IMR-90 (cell line): ENCODE measurements at regions not wholly inside any gene's neighbourhood (a gene's known extent, or its start where the extent isn't known, plus 50 kb on each side); places are given as distances from the start of the nearest gene placed in this dataset.

ENCODE experiments used
- ATAC-seq: fragments of 200-7000 bp; cut with Tn5 transposase; 2 replicates; pipeline ENCODE4 v1.9.1; 2020; ENCODE audit warnings: low read depth, mild to moderate bottlenecking, moderate library complexity
- BruUV-seq: library from RNA; stranded (reverse); fragments of 400-500 nt; replicated peaks from 2 replicates; lab custom pipeline; 2021; lab: Mats Ljungman, UMichigan
- CTCF ChIA-PET: fragments of 300-600 bp; formaldehyde crosslinking; extraction: SDS; loops from one replicate; lab custom pipeline; 2021; ENCODE audit warnings: antibody characterized with exemption; lab: Yijun Ruan, JAX
- POLR2A ChIA-PET: fragments of 300-600 bp; sonication (Branson Sonifier 250); formaldehyde crosslinking; loops from one replicate; lab custom pipeline; 2022; ENCODE audit warnings: antibody characterized with exemption; ENCODE audit not compliant: unreplicated experiment; lab: Charles Lee
- DNase-seq: peaks from one replicate; pipeline ENCODE4 v3.0.0; 2013
- H2AFZ ChIP-seq: replicated peaks from 2 replicates; pipeline ENCODE3; 2013; ENCODE audit warnings: low read length, mild to moderate bottlenecking; ENCODE audit not compliant: poor library complexity
- H2AK5ac ChIP-seq: 2 replicates; pipeline ENCODE4 v1.6.1; 2013; ENCODE audit warnings: low read depth, low read length, inconsistent platforms
- H2AK9ac ChIP-seq: replicated peaks from 2 replicates; pipeline ENCODE3; 2013; ENCODE audit warnings: mild to moderate bottlenecking, low read depth, low read length, moderate library complexity; ENCODE audit not compliant: poor library complexity
- H2BK120ac ChIP-seq: 2 replicates; pipeline ENCODE4 v1.6.1; 2013; ENCODE audit warnings: low read depth, low read length, inconsistent platforms
- H2BK15ac ChIP-seq: 3 replicates; pipeline ENCODE4 v1.6.1; 2013; ENCODE audit warnings: low read depth, low read length, inconsistent platforms
- H2BK20ac ChIP-seq: 2 replicates; pipeline ENCODE4 v1.6.1; 2013; ENCODE audit warnings: low read depth, mild to moderate bottlenecking, inconsistent platforms, low read length, moderate library complexity
- H2BK5ac ChIP-seq: 2 replicates; pipeline ENCODE4 v1.6.1; 2013; ENCODE audit warnings: mild to moderate bottlenecking, low read depth, low read length, inconsistent platforms; ENCODE audit not compliant: poor library complexity, severe bottlenecking
- H3K14ac ChIP-seq: replicated peaks from 2 replicates; pipeline ENCODE4 v1.6.1; 2013; ENCODE audit warnings: low read depth, low read length, inconsistent platforms
- H3K18ac ChIP-seq: 2 replicates; pipeline ENCODE4 v1.6.1; 2013; ENCODE audit warnings: low read depth, low read length, control low read depth
- H3K23ac ChIP-seq: 2 replicates; pipeline ENCODE4 v1.6.1; 2013; ENCODE audit warnings: low read depth, low read length, inconsistent platforms
- H3K27ac ChIP-seq: 2 replicates; pipeline ENCODE4 v1.5.1; 2013; ENCODE audit warnings: mild to moderate bottlenecking, control low read depth, low read length; ENCODE audit not compliant: insufficient read depth
- H3K27me3 ChIP-seq: 2 replicates; pipeline ENCODE4 v1.6.1; 2013; ENCODE audit warnings: low read length; ENCODE audit not compliant: control insufficient read depth, insufficient read depth
- H3K36me3 ChIP-seq: 2 replicates; pipeline ENCODE4 v1.6.1; 2013; ENCODE audit warnings: low read length, mixed read lengths; ENCODE audit not compliant: control insufficient read depth, insufficient read depth
- H3K4ac ChIP-seq: 2 replicates; pipeline ENCODE4 v1.6.1; 2013; ENCODE audit warnings: low read depth, low read length, inconsistent platforms
- H3K4me1 ChIP-seq: 2 replicates; pipeline ENCODE4 v1.6.1; 2013; ENCODE audit warnings: low read length, mixed read lengths; ENCODE audit not compliant: control insufficient read depth, insufficient read depth
- H3K4me2 ChIP-seq: 2 replicates; pipeline ENCODE4 v1.6.1; 2013; ENCODE audit warnings: low read depth, mild to moderate bottlenecking, control low read depth, low read length, moderate library complexity
- H3K4me3 ChIP-seq: 2 replicates; pipeline ENCODE4 v1.5.1; 2013; ENCODE audit warnings: low read depth, mild to moderate bottlenecking, control low read depth, low read length, moderate library complexity; ENCODE audit not compliant: insufficient read depth
- H3K56ac ChIP-seq: 2 replicates; pipeline ENCODE4 v1.6.1; 2013; ENCODE audit warnings: low read length, inconsistent platforms; ENCODE audit not compliant: insufficient read depth; ENCODE audit errors: extremely low read depth
- H3K79me1 ChIP-seq, 2 experiments: 2 replicates each; pipeline ENCODE4 v1.6.1; 2013; ENCODE audit warnings: low read length in 2 of 2, inconsistent platforms in 1 of 2, low read depth in 1 of 2
- H3K9ac ChIP-seq: 2 replicates; pipeline ENCODE4 v1.6.1; 2013; ENCODE audit warnings: low read depth, low read length, control low read depth
- H3K9me1 ChIP-seq: 2 replicates; pipeline ENCODE4 v1.6.1; 2013; ENCODE audit warnings: low read length, inconsistent platforms; ENCODE audit not compliant: insufficient read depth
- H3K9me3 ChIP-seq: 2 replicates; pipeline ENCODE4 v1.6.1; 2013; ENCODE audit warnings: low read length; ENCODE audit not compliant: control insufficient read depth, insufficient read depth
- H4K20me1 ChIP-seq: 2 replicates; pipeline ENCODE4 v1.6.1; 2013; ENCODE audit warnings: low read length, inconsistent platforms; ENCODE audit not compliant: insufficient read depth
- H4K5ac ChIP-seq: 2 replicates; pipeline ENCODE4 v1.6.1; 2013; ENCODE audit warnings: mild to moderate bottlenecking, low read depth, low read length, control low read depth
- H4K8ac ChIP-seq, 2 experiments: 2 replicates each; pipeline ENCODE4 v1.6.1; 2013; ENCODE audit warnings: low read depth in 2 of 2, low read length in 2 of 2, control low read depth in 1 of 2, inconsistent platforms in 1 of 2
- H4K91ac ChIP-seq: 2 replicates; pipeline ENCODE4 v1.6.1; 2013; ENCODE audit warnings: low read depth, low read length, inconsistent platforms; ENCODE audit not compliant: insufficient read depth
- BHLHE40 ChIP-seq: fragments of 150-350 bp; IDR thresholded peaks from 2 replicates; pipeline ENCODE4 v1.6.1; 2016; ENCODE audit warnings: mild to moderate bottlenecking, low read depth, low read length
- CEBPB ChIP-seq: IDR thresholded peaks from 2 replicates; pipeline ENCODE4 v1.6.1; 2012; ENCODE audit warnings: low read depth, low read length, improper control_type of control experiment
- MAZ ChIP-seq: IDR thresholded peaks from 2 replicates; pipeline ENCODE4 v1.6.1; 2012; ENCODE audit warnings: low read depth, mild to moderate bottlenecking, low read length, improper control_type of control experiment, moderate library complexity, borderline replicate concordance
- RCOR1 ChIP-seq: IDR thresholded peaks from 2 replicates; pipeline ENCODE4 v1.6.1; 2012; ENCODE audit warnings: mild to moderate bottlenecking, low read length, improper control_type of control experiment; ENCODE audit not compliant: insufficient replicate concordance
- RFX5 ChIP-seq: IDR thresholded peaks from 2 replicates; pipeline ENCODE4 v1.8.0; 2012; ENCODE audit warnings: low read depth, mild to moderate bottlenecking, low read length, moderate library complexity
- SMC3 ChIP-seq: fragments of 150-350 bp; IDR thresholded peaks from 2 replicates; pipeline ENCODE4 v1.6.1; 2016; ENCODE audit warnings: low read depth, mild to moderate bottlenecking, antibody characterized with exemption, low read length, moderate library complexity
- WGBS, 2 experiments: methylation state at CpG; one replicate each; pipeline versions ENCODE4 v1.1.5 to v1.1.7; 2013; ENCODE audit warnings: missing lambda C conversion rate in 2 of 2; ENCODE audit not compliant: insufficient read length in 1 of 2; ENCODE audit errors: extremely low coverage in 2 of 2; 5-methylcytosine and 5-hydroxymethylcytosine counted together
- dilution Hi-C: fragments of 300-500 bp; cut with HindIII; formaldehyde crosslinking; loops from one replicate; pipeline ENCODE4 v1.14.3; 2018; ENCODE audit warnings: low sequenced_read_pairs; ENCODE audit not compliant: unreplicated experiment
- in situ Hi-C: fragments of 300-500 bp; cut with MboI; formaldehyde crosslinking; loops from 3 replicates; pipeline ENCODE4 v1.14.3; 2019; ENCODE audit warnings: low sequenced_read_pairs, inconsistent platforms, mixed read lengths
- intact Hi-C: fragments of 100-400 bp; cut with micrococcal nuclease; formaldehyde crosslinking; loops from 2 replicates; pipeline ENCODE4 v1.10.0; 2022
- TF ChIP-seq, protein P1 (sequence below): conservative IDR thresholded peaks from 2 replicates; pipeline ENCODE4 v1.5.1; 2012; ENCODE audit warnings: mild to moderate bottlenecking, low read depth, low read length, improper control_type of control experiment

DNA sequence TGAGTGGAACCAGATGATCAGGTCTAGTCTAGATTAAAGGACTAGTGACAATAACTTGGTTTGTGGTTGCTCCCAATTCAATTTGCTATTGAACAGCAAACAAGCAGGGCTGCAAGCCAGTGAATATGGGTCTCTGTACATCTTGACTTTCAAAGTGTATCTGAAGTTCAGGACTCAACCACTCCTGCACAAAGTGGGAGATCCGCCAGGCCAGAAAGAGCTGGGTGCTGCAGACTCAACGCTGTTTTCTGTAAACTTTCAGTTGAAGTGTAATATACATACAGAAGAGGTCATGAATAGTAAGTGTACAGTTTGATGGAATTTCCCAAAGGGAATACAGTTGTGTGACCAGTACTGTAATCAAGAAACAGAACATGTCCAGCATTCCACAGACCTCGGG is 416.6 kb downstream of the RPS24 start:
- Histone ChIP-seq H3K9ac (no peak overlapping the region), H3K4me2 (no peak overlapping the region), H3K4me3 (no peak overlapping the region), H2BK20ac (no peak overlapping the region), H2AFZ (no peak overlapping the region), H3K23ac (no peak overlapping the region), H2BK15ac (no peak overlapping the region), H3K14ac (peak overlapping the region; percentile 37; the same call in 1 of the 2 replicates), H3K79me1 (0 out of 4 replicates have a peak, but pooled peaks cover 0 to 2% of the 10 kb centered on the region in 2 experiments), H3K56ac (no peak overlapping the region), H2BK5ac (no peak overlapping the region), H4K5ac (no peak overlapping the region), H3K27ac (no peak overlapping the region), H3K4ac (peak overlapping the region; percentile 26; the same call in 1 of the 2 replicates), H3K27me3 (no peaks in the 10 kb centered on the region), H2BK120ac (no peak overlapping the region), H3K9me3 (no peaks in the 10 kb centered on the region), H3K18ac (no peak overlapping the region), H4K91ac (no peak overlapping the region), H3K36me3 (no peaks in the 10 kb centered on the region), H4K8ac (no peak overlapping the region), H2AK9ac (no peak overlapping the region), H2AK5ac (peak overlapping the region; percentile 29), H3K9me1 (peaks cover 28% of the 10 kb centered on the region), H4K20me1 (peaks cover 3% of the 10 kb centered on the region; the same call in 1 of the 2 replicates), H3K4me1 (peaks cover 10% of the 10 kb centered on the region)
- in situ Hi-C loops (no loop called here), intact Hi-C loops (no loop called here), dilution Hi-C loops (no loop called here)
- 40% methylated on average over 1 of the region's 3 CpGs; no CpG with 5 or more reads in 1 of the 2 experiments for WGBS, 2 experiments
- ATAC-seq (no peak), DNase-seq (no peak)
- POLR2A ChIA-PET: no interaction called here
- TF ChIP-seq BHLHE40 (no peak), SMC3 (no peak), MAZ (no peak), RFX5 (no peak), CEBPB (no peak), RCOR1 (no peak)
- TF ChIP-seq, protein P1, sequence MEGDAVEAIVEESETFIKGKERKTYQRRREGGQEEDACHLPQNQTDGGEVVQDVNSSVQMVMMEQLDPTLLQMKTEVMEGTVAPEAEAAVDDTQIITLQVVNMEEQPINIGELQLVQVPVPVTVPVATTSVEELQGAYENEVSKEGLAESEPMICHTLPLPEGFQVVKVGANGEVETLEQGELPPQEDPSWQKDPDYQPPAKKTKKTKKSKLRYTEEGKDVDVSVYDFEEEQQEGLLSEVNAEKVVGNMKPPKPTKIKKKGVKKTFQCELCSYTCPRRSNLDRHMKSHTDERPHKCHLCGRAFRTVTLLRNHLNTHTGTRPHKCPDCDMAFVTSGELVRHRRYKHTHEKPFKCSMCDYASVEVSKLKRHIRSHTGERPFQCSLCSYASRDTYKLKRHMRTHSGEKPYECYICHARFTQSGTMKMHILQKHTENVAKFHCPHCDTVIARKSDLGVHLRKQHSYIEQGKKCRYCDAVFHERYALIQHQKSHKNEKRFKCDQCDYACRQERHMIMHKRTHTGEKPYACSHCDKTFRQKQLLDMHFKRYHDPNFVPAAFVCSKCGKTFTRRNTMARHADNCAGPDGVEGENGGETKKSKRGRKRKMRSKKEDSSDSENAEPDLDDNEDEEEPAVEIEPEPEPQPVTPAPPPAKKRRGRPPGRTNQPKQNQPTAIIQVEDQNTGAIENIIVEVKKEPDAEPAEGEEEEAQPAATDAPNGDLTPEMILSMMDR: no peak
- no TSS peak for BruUV-seq
- CTCF ChIA-PET: interaction anchor here (0.6 kb wide), 1 partner anchor 525 kb away, joined by 3 read pairs; no protein-coding TSS in a partner anchor
